HS-5 (cell line): ENCODE measurements at regions not wholly inside any gene's neighbourhood (a gene's known extent, or its start where the extent isn't known, plus 50 kb on each side); places are given as distances from the start of the nearest gene placed in this dataset.

ENCODE experiments used
- DNase-seq: peaks from one replicate; pipeline ENCODE4 v3.0.0-alpha.2; 2012; ENCODE audit warnings: low read depth

- no peak for DNase-seq
Observed at GRCh38 chr5:61263561-61264272, 68.3 kb upstream of the ZSWIM6 start.

DNA sequence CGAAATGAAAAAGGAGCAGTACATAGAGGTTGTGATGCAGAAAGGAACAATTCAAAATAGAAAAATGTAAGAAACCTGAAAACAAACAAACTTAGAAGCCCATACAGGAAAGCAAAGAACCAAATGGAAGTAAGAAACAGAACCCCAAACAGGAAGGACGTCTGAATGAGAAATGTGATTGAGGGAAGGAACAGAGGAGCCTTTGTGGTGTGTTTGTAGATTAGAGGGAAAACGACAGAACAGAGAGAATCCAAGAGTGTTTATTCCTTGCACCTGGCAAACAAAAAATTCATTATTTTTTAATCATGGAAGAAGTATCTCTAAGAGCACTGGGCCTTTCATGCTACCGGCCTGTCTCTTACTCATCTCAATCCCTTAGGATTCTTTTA lies 67.8 kb upstream of the ZSWIM6 start:
- no peak for DNase-seq

GRCh38 chr5:61267116-61267515 lies 64.9 kb upstream of the ZSWIM6 start:
- no peak for DNase-seq

- DNase-seq = no peak
Observed at GRCh38 chr5:61268871-61269270, 63.2 kb upstream of the ZSWIM6 start.

GRCh38 chr5:61270510-61271165 lies 61.4 kb upstream of the ZSWIM6 start:
- no peak for DNase-seq

DNA sequence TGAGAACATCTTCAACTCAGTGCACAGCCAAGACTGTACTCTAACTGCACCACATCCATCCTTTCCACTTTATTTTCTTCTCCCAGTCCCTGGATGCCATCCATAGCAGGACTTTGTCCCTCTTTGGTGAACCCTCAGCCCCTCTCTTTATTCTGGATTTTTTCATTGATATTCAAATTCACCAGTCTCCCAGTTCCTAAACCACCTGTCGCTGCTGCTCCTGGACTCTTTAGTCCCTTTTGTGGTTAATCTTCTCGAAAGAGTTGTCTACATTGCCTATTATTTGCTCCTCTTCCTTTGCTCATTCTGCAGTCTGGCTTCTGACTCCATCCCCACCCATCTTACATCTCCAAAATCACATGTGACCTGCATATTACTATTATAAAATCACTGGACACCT lies 59.4 kb upstream of the ZSWIM6 start:
- no peak for DNase-seq

- no peak for DNase-seq
Observed at GRCh38 chr5:61273279-61273975, 58.6 kb upstream of the ZSWIM6 start.

- no peak for DNase-seq
Observed at GRCh38 chr5:61274511-61274911, 57.5 kb upstream of the ZSWIM6 start.

DNA sequence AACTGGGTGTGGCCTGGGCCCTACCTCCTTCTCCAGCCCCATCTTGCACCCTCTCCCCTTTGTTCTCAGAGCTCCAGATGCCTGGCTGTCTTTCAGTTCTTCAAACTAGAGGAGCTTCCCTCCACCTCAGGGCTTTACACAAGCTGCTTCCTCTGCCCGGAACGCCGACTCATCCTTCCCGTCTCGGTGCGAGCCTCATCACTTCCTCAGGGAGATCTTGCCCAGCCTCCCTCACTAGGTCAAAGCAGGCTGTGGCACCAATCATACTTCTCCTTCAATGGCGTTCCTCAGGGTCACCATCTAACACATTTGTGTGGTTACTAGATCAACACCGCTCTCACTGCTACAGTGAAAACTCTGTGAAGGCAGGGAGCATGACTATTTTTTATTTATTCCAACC lies 56.2 kb upstream of the ZSWIM6 start:
- peak; percentile 61 for DNase-seq

- no peak for DNase-seq
Observed at GRCh38 chr5:61277190-61277589, 54.9 kb upstream of the ZSWIM6 start.

DNA sequence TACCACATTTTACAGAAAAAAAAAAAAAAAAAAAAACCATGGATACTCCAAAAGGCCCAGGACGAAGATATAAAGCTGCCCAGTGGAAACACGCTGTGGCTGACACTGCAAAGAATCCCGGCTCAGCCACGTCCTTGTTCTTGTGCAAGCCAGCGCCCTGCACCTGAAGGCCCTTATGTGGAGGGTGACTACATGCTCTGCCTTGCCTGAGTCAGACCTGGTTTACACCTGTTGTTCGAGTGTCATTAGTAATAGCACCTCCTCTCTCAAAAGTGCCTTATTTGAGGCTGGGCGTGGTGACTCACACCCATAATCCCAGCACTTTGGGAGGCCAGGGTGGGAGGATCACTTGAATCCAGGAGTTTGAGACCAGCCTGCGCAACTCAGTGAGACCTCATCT lies 54.3 kb upstream of the ZSWIM6 start:
- no peak for DNase-seq

- DNase-seq = no peak
Observed at GRCh38 chr5:61279725-61280124, 52.3 kb upstream of the ZSWIM6 start.

DNA sequence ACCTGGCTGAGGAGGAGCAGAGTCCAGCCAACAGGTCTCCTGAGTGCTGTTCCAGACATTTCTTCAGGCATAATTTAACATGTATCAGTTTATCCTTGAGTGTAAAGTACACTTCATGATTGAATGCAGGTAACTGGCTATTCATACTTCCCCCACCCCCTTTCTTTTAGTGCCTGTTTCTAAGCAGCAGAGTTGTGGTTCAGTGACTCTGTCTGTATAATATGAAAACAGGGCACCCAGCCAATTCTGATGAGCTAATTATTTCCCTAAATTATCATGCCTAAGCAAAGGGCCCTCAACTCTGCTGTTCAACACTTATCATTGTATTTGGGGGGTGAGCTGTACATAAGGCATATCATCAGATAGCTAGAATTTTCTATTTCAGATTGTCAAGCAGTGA lies 51.9 kb upstream of the ZSWIM6 start:
- peak; percentile 85 for DNase-seq

- no peak for DNase-seq
Observed at GRCh38 chr5:61280761-61281427, 51.2 kb upstream of the ZSWIM6 start.

- no peak for DNase-seq
Observed at GRCh38 chr5:61281686-61282085, 50.4 kb upstream of the ZSWIM6 start.
